OCI-LY7 (cell line): ENCODE measurements at regions not wholly inside any gene's neighbourhood (a gene's known extent, or its start where the extent isn't known, plus 50 kb on each side); places are given as distances from the start of the nearest gene placed in this dataset.

Experiments used
- CTCF ChIP-seq: fragments of 200-600 bp; sonication (generic); conservative IDR thresholded peaks from 2 replicates; pipeline ENCODE4 v1.5.1; 2014; ENCODE audit warnings: mild to moderate bottlenecking, antibody characterized with exemption, low read length, moderate library complexity, mixed read lengths
- EZH2phosphoT487 ChIP-seq: fragments of 200-600 bp; sonication (generic); IDR thresholded peaks from 2 replicates; pipeline ENCODE4 v1.6.1; 2018; ENCODE audit warnings: low read depth, borderline replicate concordance, mild to moderate bottlenecking, mixed run types, antibody characterized with exemption, low read length, moderate library complexity, mixed read lengths

GRCh38 chr5:72709341-72709740, 107.1 kb upstream of the TNPO1 start:
- no peak for TF ChIP-seq CTCF
- no peak for TF ChIP-seq EZH2phosphoT487
